ENCODE measurements at regions not wholly inside any gene's neighbourhood (a gene's known extent, or its start where the extent isn't known, plus 50 kb on each side); places are given as distances from the start of the nearest gene placed in this dataset.
"Not testable (repeated sequence)": the region's sequence is repeated elsewhere in the genome, so short reads cannot be mapped to it uniquely, and the experiment has no call there.

DNA sequence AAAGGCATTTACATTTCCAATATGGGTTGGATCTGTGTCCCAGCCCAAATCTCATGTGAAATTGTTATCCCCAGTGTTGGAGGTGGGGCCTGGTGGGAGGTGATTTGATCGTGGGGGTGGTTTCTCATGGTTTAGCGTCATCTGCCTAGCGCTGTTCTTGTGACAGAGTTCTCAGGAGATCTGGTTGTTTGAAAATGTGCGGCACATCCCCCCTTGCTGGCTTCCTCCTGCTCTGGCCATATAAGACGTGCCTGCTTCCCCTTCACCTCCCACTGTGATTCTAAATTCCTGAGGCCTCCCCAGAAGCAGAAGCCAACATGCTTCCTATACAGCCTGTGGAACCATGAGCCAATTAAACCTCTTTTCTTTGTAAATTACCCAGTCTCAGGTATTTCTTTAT, 126.2 kb upstream of the FNDC3A start:
- no peak for DNase-seq

GRCh38 chr13:48851707-48852106, 124.0 kb upstream of the FNDC3A start:
- no peak for DNase-seq

GRCh38 chr13:48852911-48853727, 122.6 kb upstream of the FNDC3A start:
- no peak for DNase-seq

DNA sequence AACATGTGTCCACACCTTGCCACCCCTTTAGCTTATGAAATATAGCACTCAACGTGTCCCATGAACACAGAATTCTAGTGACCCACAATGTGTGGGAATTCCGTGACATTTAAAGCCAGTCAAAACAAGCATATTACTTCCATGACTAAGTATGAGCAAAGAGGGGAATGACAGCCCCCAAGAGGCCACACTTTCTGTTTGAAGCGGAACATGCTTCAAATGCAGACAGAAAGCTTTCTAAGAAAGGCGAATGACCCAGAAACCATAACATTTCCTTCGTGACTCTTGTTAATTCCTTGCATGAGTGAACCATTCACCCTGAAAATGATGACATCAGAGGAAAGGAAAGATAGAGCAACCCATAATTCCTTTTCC, 122.0 kb upstream of the FNDC3A start:
- no peak for DNase-seq

- no peak for DNase-seq
Observed at GRCh38 chr13:48857576-48857975, 118.1 kb upstream of the FNDC3A start.

DNA sequence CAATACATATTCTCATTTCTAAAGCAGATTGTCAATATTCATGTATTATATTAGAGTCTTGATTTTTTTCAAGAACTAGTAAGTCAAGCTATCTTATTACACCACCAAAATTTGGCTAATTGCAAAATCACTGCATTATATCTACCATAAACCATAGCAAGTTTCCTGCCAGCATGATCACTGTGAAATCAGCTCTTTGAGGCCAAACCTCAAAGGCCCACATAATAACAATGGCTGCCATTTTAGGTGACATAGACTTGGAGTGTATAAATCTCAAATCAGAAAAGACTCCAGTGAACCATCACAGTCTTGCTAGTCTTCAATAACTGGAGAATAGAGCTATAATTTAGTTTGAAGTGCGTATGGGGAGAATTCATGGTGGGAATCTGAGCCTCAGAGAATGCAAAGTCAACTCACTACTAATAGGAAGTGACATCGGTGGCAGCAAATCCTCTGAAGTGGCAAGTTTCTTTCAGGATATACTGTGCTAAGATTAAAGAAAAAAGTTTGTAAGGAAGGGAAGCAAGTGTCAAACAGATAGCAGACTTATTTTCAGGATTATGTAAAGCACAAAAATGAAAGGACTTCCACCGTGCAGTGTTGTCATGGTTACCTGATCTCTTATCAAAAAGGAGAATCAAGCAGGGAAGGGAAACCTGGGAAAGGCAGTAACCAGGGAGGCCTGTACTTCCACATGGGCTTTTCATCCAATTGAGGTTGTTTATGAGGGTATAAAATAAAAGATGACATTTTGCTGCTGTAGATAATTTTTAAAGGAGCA, 117.4 kb upstream of the FNDC3A start:
- DNase-seq: no peak

DNA sequence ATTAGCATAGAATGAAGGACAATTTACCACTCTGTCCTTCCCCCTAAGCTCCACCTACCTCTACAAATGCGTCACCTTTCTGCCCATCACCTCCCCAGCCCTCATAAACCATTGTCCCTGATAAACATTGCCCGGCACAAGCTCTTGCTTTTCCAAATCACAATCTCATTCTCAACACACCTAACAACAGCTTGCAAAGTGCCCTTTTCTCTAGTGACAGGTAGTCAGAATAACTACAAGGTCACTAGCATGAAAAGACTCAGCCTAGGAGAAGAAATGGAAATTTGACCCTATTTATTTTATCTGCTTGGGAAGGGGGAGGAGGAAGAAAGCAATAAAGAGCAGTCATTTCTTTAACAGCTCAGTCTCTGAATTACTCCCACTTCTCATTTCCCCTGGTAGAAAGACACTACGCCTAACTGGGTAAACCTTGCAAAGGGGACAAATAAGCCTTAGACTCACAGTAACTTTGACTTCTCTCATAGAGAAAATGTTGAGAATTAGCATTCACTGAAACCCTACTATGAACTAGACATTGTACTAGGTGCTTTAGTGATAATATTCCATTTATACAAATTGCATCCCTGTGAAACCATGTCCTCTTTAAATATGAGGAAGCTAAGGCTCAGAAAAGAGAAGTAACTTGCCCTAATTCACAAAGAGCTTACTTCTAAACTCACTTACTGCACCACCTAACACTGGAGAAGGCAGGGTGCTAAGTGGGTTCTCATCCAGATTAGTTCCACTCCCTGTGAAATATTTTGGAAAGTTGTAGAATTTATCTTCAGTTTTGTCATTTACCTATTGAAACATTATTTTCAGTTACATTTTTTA, 116.2 kb upstream of the FNDC3A start:
- no peak for DNase-seq

- DNase-seq: no peak
Observed at GRCh38 chr13:48860364-48860763, 115.3 kb upstream of the FNDC3A start.

DNA sequence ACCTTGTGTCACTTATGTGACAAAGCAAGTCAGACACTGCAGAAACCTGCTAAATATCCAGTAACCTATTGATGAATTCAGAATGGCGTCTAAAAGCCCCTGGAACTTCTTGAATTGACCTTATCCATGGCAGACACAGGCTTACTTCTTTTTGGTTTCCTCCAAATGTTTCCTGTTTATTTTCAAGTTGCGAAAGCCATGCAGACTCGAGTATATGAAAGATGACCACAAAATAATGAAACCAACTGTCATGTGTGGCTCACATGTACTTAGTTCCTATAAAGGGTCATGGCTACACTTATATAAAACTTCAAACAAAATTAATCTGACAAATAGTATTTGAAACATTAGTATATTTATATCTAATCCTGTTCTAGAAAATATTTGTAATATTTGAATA, 113.1 kb upstream of the FNDC3A start:
- DNase-seq: no peak

DNA sequence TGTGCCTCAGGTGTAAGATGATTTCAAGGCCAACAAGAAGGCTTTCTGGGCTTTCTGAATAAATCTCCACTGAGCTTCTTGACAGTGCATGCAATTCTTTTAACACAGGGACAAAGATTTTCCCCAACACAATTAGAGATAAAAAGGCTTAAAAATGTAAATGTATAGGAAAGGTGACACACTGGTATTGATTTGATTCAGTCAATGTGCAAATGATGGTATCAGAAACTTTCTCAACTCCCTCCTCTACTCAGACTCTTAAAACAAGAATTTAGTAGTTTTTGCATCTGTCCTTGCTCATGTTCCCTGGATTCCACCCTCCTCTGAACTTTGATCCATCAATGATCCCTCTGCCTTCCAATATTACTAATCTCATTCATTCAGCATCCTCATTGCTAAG, 111.6 kb upstream of the FNDC3A start:
- DNase-seq: no peak

GRCh38 chr13:48866249-48866648, 109.5 kb upstream of the FNDC3A start:
- DNase-seq: no peak

DNA sequence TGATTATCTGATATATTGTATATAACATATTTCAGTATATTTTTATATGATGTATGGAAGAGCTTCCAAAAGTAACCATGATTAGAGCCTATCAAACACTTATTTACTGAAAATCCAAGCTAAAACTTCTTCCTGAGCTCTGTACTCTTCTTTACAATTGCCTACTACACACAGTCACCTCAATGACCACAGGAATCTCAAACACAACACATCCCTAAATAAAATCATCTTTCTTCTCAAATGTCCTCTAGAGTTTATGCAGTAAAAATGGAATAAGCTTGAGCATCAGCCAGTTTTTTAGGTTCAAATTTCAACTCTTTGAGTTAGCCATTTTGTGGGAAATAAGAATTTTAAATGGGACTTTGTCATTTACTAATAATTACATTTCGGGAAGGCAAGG, 102.6 kb upstream of the FNDC3A start:
- DNase-seq: no peak

DNA sequence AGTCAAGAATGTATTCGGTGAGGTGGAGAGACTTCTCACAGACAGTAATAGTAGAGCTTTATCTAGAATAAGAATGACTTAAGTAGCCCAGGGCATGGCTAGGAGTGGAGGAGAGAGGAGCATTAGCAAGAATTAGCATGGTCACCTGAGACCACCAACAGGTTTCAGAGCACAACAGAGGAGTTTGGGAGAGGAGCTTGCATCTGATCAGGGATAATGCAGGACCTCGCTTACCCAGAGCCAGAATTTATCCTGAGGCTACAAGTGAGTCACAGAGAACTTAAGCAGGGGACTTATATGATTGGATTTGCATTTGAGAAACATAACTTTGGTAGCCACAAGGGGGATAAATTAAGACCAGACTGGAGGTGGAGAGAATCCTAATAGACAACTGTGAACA, 102.1 kb upstream of the FNDC3A start:
- no peak for DNase-seq

GRCh38 chr13:48874165-48874564, 101.5 kb upstream of the FNDC3A start:
- DNase-seq: no peak

DNA sequence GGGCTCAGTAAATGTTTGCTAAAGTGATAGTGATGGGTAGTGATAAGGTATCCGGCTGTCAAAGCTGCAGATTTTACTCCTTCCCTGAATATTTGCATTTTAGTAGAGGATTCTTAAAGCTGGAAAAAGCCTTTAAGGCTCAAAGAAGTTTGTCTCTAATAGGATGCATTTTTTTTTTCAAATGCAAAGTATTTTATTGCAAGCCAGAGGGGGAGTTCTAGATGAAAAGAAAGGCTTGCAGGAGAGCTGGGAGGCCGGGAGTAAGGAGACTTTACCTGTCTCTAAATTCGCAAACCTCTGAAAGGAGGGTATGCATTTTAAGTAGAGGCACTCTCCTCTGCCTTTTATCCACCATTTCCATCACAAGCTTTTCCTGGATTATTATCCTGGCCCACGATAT, 100.7 kb upstream of the FNDC3A start:
- DNase-seq: no peak

DNA sequence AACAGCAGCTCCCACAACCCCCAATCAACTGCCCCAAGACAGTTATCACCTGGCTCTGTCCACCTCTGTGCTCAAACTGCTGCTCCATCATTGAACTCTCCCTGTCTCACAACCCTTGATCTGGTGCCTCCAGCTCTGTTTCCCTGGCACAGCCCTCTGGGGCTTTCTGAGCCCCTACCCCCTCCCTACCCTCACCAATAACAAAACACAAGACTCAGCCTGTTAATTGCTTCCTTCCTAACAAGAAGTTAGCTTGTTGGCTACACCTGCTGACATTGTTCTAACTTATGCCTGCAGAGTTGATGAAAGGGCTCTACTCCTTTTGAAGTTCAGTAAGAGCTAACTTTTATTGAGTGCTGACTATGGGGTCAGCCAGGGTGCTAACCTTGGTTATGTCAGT, 99.4 kb upstream of the FNDC3A start:
- no peak for DNase-seq

GRCh38 chr13:48879432-48879831, 96.3 kb upstream of the FNDC3A start:
- DNase-seq: no peak

GRCh38 chr13:48879854-48880253, 95.9 kb upstream of the FNDC3A start:
- DNase-seq: no peak

- DNase-seq: not testable (repeated sequence)
Observed at GRCh38 chr13:48883786-48884185, 91.9 kb upstream of the FNDC3A start.

GRCh38 chr13:48885027-48885395, 90.7 kb upstream of the FNDC3A start:
- no peak for DNase-seq

- no peak for DNase-seq
Observed at GRCh38 chr13:48888613-48889012, 87.1 kb upstream of the FNDC3A start.

DNA sequence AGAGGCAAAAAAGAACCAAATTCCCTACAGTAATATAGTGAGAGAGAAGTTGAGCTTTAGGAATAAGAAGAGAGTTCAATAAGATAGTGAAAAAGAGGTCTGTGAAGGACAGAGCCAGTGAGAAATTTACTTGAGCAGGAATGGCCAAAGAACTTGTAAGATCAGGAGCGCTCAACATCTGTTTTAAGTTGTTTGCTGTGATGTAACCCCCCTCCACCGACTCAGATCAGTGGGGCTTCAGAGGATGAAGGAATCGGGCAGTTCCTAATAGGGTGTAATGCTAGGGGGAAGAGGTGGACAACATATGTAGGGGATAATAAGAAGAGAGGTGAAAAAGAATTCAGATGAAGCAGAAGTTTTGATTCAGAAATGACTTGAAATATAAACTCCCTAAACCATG, 85.3 kb upstream of the FNDC3A start:
- DNase-seq: no peak

DNA sequence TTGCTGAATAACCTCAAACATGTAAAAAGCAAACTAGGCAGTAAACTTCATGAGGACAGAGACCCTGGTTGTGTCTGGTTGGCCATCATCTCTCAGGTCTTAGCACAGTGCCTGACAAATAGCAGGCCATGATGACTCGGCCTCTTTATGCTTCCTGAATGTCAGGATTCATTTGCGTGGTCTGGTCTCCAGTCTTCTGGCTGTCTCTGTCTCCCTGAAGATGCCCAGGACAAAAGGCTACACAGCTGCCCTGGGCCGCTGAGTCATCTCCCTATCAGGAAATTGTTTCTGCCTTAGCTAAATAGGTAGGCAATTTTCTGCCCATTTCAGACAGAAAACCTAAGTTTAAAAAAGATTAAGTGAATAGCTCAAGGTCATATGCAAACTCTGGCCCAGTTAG, 84.1 kb upstream of the FNDC3A start:
- no peak for DNase-seq

All from CD4-positive, alpha-beta T cell treated with Interferon gamma for 1 hour (primary cell).